ENCODE measurements at regions not wholly inside any gene's neighbourhood (a gene's known extent, or its start where the extent isn't known, plus 50 kb on each side); places are given as distances from the start of the nearest gene placed in this dataset.

GRCh38 chr5:82397741-82398320 lies 119.7 kb upstream of the RPS23 start:
- no peak for DNase-seq (ENCODE audit: low read depth, low spot score)
- no peaks in the 10 kb centered on the region for H3K27me3 ChIP-seq (ENCODE audit: control insufficient read depth, insufficient read depth, low read length)
- no CpG with 5 or more reads among the region's 3 CpGs for WGBS (ENCODE audit: insufficient coverage, insufficient read length)
- H3K4me1 ChIP-seq (ENCODE audit: control insufficient read depth, insufficient read depth, low read length) = peaks cover 3% of the 10 kb centered on the region
- H3K27ac ChIP-seq (ENCODE audit: low read length) = no peak overlapping the region
- H3K9me3 ChIP-seq (ENCODE audit: control insufficient read depth, insufficient read depth, low read length) = no peaks in the 10 kb centered on the region
- H3K4me3 ChIP-seq (ENCODE audit: low read length) = no peak overlapping the region
- no peaks in the 10 kb centered on the region for H3K36me3 ChIP-seq (ENCODE audit: control insufficient read depth, insufficient read depth, low read length)

DNA sequence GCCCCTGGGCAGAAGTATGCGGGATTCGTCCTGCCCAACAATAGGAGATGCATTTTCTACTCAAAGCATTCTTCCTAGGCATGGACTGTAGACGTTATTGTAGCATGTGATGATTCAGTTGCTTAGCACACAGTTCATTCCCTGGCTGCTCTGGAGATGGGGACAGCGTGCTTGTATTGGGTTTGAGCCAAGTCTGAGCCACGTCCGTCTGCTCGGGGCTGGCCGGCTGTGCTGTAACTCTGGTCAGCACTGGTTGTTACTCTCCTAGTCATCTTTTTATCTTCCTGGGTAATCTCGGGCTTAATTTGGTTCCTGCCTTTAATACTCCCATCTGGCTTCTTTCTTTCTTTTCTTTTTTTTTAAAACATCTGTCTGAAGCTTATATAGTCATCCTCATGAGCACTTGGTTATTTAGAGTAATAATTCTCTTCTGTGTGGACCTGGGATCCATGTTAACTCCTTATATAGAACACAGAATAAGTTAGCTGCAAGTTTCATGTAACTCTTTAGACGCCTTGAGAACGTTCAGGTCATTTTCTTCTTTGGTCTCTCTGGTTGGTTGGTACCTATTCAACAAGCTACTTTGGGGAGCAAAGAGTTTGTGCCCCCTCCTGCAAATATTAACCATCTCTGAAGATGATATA lies 118.8 kb upstream of the RPS23 start:
- no peak overlapping the region for H3K27ac ChIP-seq (ENCODE audit: low read length)
- no peak for DNase-seq (ENCODE audit: low read depth, low spot score)

DNA sequence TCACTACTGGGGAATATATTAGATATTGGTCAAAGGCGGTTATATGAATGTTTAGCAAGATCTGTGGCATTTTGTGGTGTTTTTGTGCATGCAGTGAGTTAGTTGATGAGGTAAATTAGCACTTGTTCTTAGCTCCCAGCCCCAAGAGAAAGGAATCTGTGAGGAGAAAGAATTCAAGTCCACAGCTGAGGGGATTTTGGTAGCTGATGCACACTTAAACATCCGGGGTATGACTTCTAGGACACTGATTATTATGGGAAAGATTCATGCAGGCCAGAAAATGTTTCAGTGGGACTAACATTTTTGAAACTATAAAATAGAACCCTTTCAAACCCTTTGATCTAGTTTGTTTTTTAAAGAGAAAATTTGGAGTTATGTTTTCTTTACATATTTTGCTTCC lies 118.2 kb upstream of the RPS23 start:
- Histone ChIP-seq H3K27me3 (ENCODE audit: control insufficient read depth, insufficient read depth, low read length) (no peaks in the 10 kb centered on the region), H3K4me3 (ENCODE audit: low read length) (no peak overlapping the region), H3K27ac (ENCODE audit: low read length) (no peak overlapping the region), H3K9me3 (ENCODE audit: control insufficient read depth, insufficient read depth, low read length) (no peaks in the 10 kb centered on the region), H3K36me3 (ENCODE audit: control insufficient read depth, insufficient read depth, low read length) (no peaks in the 10 kb centered on the region), H3K4me1 (ENCODE audit: control insufficient read depth, insufficient read depth, low read length) (peaks cover 3% of the 10 kb centered on the region)
- no peak for DNase-seq (ENCODE audit: low read depth, low spot score)
- WGBS (ENCODE audit: insufficient coverage, insufficient read length) = no CpG with 5 or more reads among the region's 2 CpGs

More for the DNA sequence above, 118.8 kb upstream of the RPS23 start:
- no peak overlapping the region for H3K4me3 ChIP-seq (ENCODE audit: low read length)
- no peaks in the 10 kb centered on the region for H3K27me3 ChIP-seq (ENCODE audit: control insufficient read depth, insufficient read depth, low read length)
- no peaks in the 10 kb centered on the region for H3K9me3 ChIP-seq (ENCODE audit: control insufficient read depth, insufficient read depth, low read length)
- H3K4me1 ChIP-seq (ENCODE audit: control insufficient read depth, insufficient read depth, low read length) = peaks cover 3% of the 10 kb centered on the region
- H3K36me3 ChIP-seq (ENCODE audit: control insufficient read depth, insufficient read depth, low read length) = no peaks in the 10 kb centered on the region
- WGBS (ENCODE audit: insufficient coverage, insufficient read length) = no CpG with 5 or more reads among the region's 11 CpGs

DNA sequence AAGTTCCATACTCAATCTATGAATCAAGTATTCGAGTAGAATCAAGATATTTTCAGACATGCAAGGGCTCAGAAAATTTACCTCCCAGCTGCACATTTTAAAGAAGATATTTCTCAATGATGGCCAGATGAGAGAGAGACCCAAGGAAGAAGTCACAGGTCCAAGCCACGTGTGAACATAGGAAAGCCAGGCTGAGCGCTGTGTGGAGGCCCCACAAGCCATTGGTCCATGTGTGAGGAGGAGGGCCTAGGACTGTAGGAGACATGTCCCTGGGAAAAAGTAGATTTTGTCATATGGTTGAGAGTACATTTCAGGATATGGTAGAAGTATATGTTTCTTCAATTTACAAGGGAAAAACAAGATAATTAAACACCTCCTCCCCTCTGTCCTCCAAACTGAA lies 115.8 kb upstream of the RPS23 start:
- Histone ChIP-seq H3K4me1 (ENCODE audit: control insufficient read depth, insufficient read depth, low read length) (peaks cover 3% of the 10 kb centered on the region), H3K27ac (ENCODE audit: low read length) (no peak overlapping the region), H3K27me3 (ENCODE audit: control insufficient read depth, insufficient read depth, low read length) (no peaks in the 10 kb centered on the region), H3K9me3 (ENCODE audit: control insufficient read depth, insufficient read depth, low read length) (no peaks in the 10 kb centered on the region), H3K36me3 (ENCODE audit: control insufficient read depth, insufficient read depth, low read length) (no peaks in the 10 kb centered on the region), H3K4me3 (ENCODE audit: low read length) (no peak overlapping the region)
- WGBS (ENCODE audit: insufficient coverage, insufficient read length) = no CpG with 5 or more reads among the region's 3 CpGs
- no peak for DNase-seq (ENCODE audit: low read depth, low spot score)

GRCh38 chr5:82390088-82390487 lies 111.9 kb upstream of the RPS23 start:
- Histone ChIP-seq H3K4me3 (ENCODE audit: low read length) (no peak overlapping the region), H3K27me3 (ENCODE audit: control insufficient read depth, insufficient read depth, low read length) (no peaks in the 10 kb centered on the region), H3K36me3 (ENCODE audit: control insufficient read depth, insufficient read depth, low read length) (no peaks in the 10 kb centered on the region), H3K9me3 (ENCODE audit: control insufficient read depth, insufficient read depth, low read length) (no peaks in the 10 kb centered on the region), H3K27ac (ENCODE audit: low read length) (no peak overlapping the region), H3K4me1 (ENCODE audit: control insufficient read depth, insufficient read depth, low read length) (no peaks in the 10 kb centered on the region)
- no peak for DNase-seq (ENCODE audit: low read depth, low spot score)
- WGBS (ENCODE audit: insufficient coverage, insufficient read length) = no CpG with 5 or more reads among the region's 3 CpGs

DNA sequence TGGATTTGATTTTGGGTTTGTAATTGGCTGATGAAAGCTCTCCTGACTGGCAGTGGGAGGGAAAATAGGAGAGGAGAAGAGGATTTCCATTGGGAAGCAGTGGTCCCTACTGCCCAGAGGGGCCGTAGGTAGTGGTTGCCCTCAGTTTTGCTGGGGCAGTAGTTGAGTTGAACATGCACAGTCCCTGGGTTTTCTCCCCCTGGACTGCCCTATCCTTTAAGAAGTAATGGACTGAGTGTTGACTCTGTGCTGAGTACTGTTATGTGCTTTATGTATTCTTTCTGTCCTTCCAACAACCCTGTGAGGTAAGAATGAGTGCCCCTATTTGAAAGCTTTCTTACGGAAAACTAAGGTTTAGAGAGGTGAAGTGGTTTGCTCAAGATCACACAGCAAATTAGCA lies 111.2 kb upstream of the RPS23 start:
- WGBS (ENCODE audit: insufficient coverage, insufficient read length) = no CpG with 5 or more reads among the region's 2 CpGs
- no peaks in the 10 kb centered on the region for H3K9me3 ChIP-seq (ENCODE audit: control insufficient read depth, insufficient read depth, low read length)
- H3K36me3 ChIP-seq (ENCODE audit: control insufficient read depth, insufficient read depth, low read length) = no peaks in the 10 kb centered on the region
- no peak for DNase-seq (ENCODE audit: low read depth, low spot score)
- no peak overlapping the region for H3K27ac ChIP-seq (ENCODE audit: low read length)
- H3K27me3 ChIP-seq (ENCODE audit: control insufficient read depth, insufficient read depth, low read length) = no peaks in the 10 kb centered on the region
- no peak overlapping the region for H3K4me3 ChIP-seq (ENCODE audit: low read length)
- H3K4me1 ChIP-seq (ENCODE audit: control insufficient read depth, insufficient read depth, low read length) = no peaks in the 10 kb centered on the region

DNA sequence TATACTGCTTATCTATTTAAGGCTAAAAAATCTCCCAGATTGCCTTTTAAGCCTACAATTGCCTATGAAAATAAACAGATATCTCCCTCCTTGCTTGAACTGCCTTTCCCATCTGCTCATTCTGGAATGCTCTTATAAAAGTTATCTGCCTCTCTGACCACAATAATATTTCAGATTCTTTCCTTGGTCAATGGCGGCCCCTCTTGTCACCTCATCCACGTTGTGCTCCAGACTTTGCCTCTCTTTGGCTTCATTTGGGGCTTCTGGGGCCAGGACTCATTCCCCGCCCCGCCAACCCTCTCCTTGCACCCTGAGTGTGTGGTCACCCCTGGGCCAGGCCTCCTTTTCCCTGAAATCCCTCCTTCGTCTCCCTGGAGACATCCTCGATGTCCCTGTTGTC lies 110.0 kb upstream of the RPS23 start:
- H3K27ac ChIP-seq (ENCODE audit: low read length) = no peak overlapping the region
- H3K9me3 ChIP-seq (ENCODE audit: control insufficient read depth, insufficient read depth, low read length) = no peaks in the 10 kb centered on the region
- H3K36me3 ChIP-seq (ENCODE audit: control insufficient read depth, insufficient read depth, low read length) = no peaks in the 10 kb centered on the region
- no peaks in the 10 kb centered on the region for H3K4me1 ChIP-seq (ENCODE audit: control insufficient read depth, insufficient read depth, low read length)
- no peak for DNase-seq (ENCODE audit: low read depth, low spot score)
- H3K4me3 ChIP-seq (ENCODE audit: low read length) = no peak overlapping the region
- no CpG with 5 or more reads among the region's 6 CpGs for WGBS (ENCODE audit: insufficient coverage, insufficient read length)
- H3K27me3 ChIP-seq (ENCODE audit: control insufficient read depth, insufficient read depth, low read length) = no peaks in the 10 kb centered on the region

- no peak for DNase-seq (ENCODE audit: low read depth, low spot score)
- Histone ChIP-seq H3K4me3 (ENCODE audit: low read length) (no peak overlapping the region), H3K9me3 (ENCODE audit: control insufficient read depth, insufficient read depth, low read length) (no peaks in the 10 kb centered on the region), H3K4me1 (ENCODE audit: control insufficient read depth, insufficient read depth, low read length) (no peaks in the 10 kb centered on the region), H3K27ac (ENCODE audit: low read length) (no peak overlapping the region), H3K27me3 (ENCODE audit: control insufficient read depth, insufficient read depth, low read length) (no peaks in the 10 kb centered on the region), H3K36me3 (ENCODE audit: control insufficient read depth, insufficient read depth, low read length) (no peaks in the 10 kb centered on the region)
- no CpG with 5 or more reads among the region's 5 CpGs for WGBS (ENCODE audit: insufficient coverage, insufficient read length)
Observed at GRCh38 chr5:82387819-82388166, 109.6 kb upstream of the RPS23 start.

DNA sequence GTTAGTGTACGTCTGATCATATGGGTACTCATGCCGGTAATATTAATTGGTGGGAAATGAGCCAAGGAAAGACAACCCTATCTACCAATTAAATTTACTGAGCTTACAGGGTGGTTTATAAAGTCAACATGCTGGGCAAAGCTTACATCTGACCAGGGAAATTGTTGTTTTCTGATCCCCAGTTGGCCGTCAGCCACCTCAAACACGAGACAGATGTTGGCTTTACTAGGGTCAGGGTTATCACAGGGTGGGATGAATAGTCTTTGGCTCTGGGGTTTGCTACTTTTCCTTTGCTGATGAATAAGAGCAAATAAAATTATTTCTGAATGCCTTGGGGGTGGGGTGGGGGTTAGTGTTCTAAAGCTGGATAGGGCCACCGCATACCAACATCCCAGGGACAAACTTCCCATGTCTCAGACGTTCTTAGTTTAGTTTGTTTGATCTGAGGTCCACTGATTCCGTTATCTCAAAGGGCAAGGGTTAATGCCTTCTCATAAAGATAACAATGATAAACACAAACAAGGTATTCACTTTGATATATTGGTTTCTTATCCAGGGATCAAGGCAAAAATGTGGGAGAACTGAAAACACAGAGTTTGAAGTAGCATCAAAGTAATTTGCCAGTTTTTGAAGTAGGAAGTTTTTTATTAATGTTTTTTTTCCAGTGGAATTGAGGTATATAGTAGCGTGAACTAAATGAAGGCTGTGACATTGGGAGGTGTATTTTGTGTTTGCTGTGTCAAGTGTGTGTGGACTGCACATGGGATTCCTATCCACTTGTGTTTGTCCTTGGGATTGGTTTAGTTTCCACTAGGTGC lies 109.1 kb upstream of the RPS23 start:
- H3K4me1 ChIP-seq (ENCODE audit: control insufficient read depth, insufficient read depth, low read length) = no peaks in the 10 kb centered on the region
- H3K27ac ChIP-seq (ENCODE audit: low read length) = no peak overlapping the region
- no peaks in the 10 kb centered on the region for H3K36me3 ChIP-seq (ENCODE audit: control insufficient read depth, insufficient read depth, low read length)
- no peak for DNase-seq (ENCODE audit: low read depth, low spot score)
- WGBS (ENCODE audit: insufficient coverage, insufficient read length) = 100% methylated on average over 1 of the region's 8 CpGs
- H3K9me3 ChIP-seq (ENCODE audit: control insufficient read depth, insufficient read depth, low read length) = no peaks in the 10 kb centered on the region
- no peak overlapping the region for H3K4me3 ChIP-seq (ENCODE audit: low read length)
- no peaks in the 10 kb centered on the region for H3K27me3 ChIP-seq (ENCODE audit: control insufficient read depth, insufficient read depth, low read length)

GRCh38 chr5:82386576-82386975 lies 108.4 kb upstream of the RPS23 start:
- Histone ChIP-seq H3K4me1 (ENCODE audit: control insufficient read depth, insufficient read depth, low read length) (no peaks in the 10 kb centered on the region), H3K4me3 (ENCODE audit: low read length) (no peak overlapping the region), H3K9me3 (ENCODE audit: control insufficient read depth, insufficient read depth, low read length) (no peaks in the 10 kb centered on the region), H3K27ac (ENCODE audit: low read length) (no peak overlapping the region), H3K27me3 (ENCODE audit: control insufficient read depth, insufficient read depth, low read length) (no peaks in the 10 kb centered on the region), H3K36me3 (ENCODE audit: control insufficient read depth, insufficient read depth, low read length) (no peaks in the 10 kb centered on the region)
- DNase-seq (ENCODE audit: low read depth, low spot score) = no peak
- WGBS (ENCODE audit: insufficient coverage, insufficient read length) = no CpG with 5 or more reads among the region's 2 CpGs

Data from iPS DF 6.9 (cell line).